H4 (cell line): ENCODE measurements at regions not wholly inside any gene's neighbourhood (a gene's known extent, or its start where the extent isn't known, plus 50 kb on each side); places are given as distances from the start of the nearest gene placed in this dataset.
"Not testable (repeated sequence)": the region's sequence is repeated elsewhere in the genome, so short reads cannot be mapped to it uniquely, and the experiment has no call there.

ENCODE experiments used
- DNase-seq: peaks from one replicate; pipeline ENCODE4 v3.0.0-alpha.2; 2015; ENCODE audit warnings: low spot score

GRCh38 chr14:26304056-26304455, 293.8 kb downstream of the NOVA1 start:
- no peak for DNase-seq

GRCh38 chr14:26293909-26294308, 303.9 kb downstream of the NOVA1 start:
- DNase-seq, result no peak

- no peak for DNase-seq
Observed at GRCh38 chr14:26289891-26290486, 307.8 kb downstream of the NOVA1 start.

GRCh38 chr14:26286913-26287205, 311.0 kb downstream of the NOVA1 start:
- peak; percentile 30 for DNase-seq

- DNase-seq, result no peak
Observed at GRCh38 chr14:26286081-26286912, 311.5 kb downstream of the NOVA1 start.

- DNase-seq, result no peak
Observed at GRCh38 chr14:26282578-26282977, 315.3 kb downstream of the NOVA1 start.

GRCh38 chr14:26282011-26282410, 315.8 kb downstream of the NOVA1 start:
- DNase-seq, result not testable (repeated sequence)

GRCh38 chr14:26281280-26281998, 316.4 kb downstream of the NOVA1 start:
- DNase-seq, result peak; percentile 87

GRCh38 chr14:26276757-26277156, 321.1 kb downstream of the NOVA1 start:
- no peak for DNase-seq

GRCh38 chr14:26265170-26265685, 332.6 kb downstream of the NOVA1 start:
- DNase-seq, result no peak

- DNase-seq, result no peak
Observed at GRCh38 chr14:26261368-26262122, 336.3 kb downstream of the NOVA1 start.

- DNase-seq, result no peak
Observed at GRCh38 chr14:26255213-26255612, 342.6 kb downstream of the NOVA1 start.

GRCh38 chr14:26252176-26252575, 345.7 kb downstream of the NOVA1 start:
- DNase-seq, result no peak

GRCh38 chr14:26233118-26233517, 364.7 kb downstream of the NOVA1 start:
- no peak for DNase-seq

GRCh38 chr14:26218861-26219260, 379.0 kb downstream of the NOVA1 start:
- DNase-seq, result no peak

GRCh38 chr14:26217778-26218177, 380.1 kb downstream of the NOVA1 start:
- no peak for DNase-seq

- DNase-seq, result no peak
Observed at GRCh38 chr14:26216786-26217185, 381.0 kb downstream of the NOVA1 start.

GRCh38 chr14:26213846-26214575, 383.8 kb downstream of the NOVA1 start:
- no peak for DNase-seq

- no peak for DNase-seq
Observed at GRCh38 chr14:26209699-26210098, 388.1 kb downstream of the NOVA1 start.

GRCh38 chr14:26206640-26207039, 391.2 kb downstream of the NOVA1 start:
- DNase-seq, result peak; percentile 4
